Erythroblast (primary cell): ENCODE measurements at regions not wholly inside any gene's neighbourhood (a gene's known extent, or its start where the extent isn't known, plus 50 kb on each side); places are given as distances from the start of the nearest gene placed in this dataset.
"Not testable (repeated sequence)": the region's sequence is repeated elsewhere in the genome, so short reads cannot be mapped to it uniquely, and the experiment has no call there.

Experiments used
- GATA1 ChIP-seq: IDR thresholded peaks from 2 replicates; pipeline ENCODE4 v1.6.1; 2011; ENCODE audit warnings: low read depth, mild to moderate bottlenecking, control low read depth, low read length, moderate library complexity
- POLR2A ChIP-seq: IDR thresholded peaks from 2 replicates; pipeline ENCODE4 v1.6.1; 2011; ENCODE audit warnings: mild to moderate bottlenecking, low read length

DNA sequence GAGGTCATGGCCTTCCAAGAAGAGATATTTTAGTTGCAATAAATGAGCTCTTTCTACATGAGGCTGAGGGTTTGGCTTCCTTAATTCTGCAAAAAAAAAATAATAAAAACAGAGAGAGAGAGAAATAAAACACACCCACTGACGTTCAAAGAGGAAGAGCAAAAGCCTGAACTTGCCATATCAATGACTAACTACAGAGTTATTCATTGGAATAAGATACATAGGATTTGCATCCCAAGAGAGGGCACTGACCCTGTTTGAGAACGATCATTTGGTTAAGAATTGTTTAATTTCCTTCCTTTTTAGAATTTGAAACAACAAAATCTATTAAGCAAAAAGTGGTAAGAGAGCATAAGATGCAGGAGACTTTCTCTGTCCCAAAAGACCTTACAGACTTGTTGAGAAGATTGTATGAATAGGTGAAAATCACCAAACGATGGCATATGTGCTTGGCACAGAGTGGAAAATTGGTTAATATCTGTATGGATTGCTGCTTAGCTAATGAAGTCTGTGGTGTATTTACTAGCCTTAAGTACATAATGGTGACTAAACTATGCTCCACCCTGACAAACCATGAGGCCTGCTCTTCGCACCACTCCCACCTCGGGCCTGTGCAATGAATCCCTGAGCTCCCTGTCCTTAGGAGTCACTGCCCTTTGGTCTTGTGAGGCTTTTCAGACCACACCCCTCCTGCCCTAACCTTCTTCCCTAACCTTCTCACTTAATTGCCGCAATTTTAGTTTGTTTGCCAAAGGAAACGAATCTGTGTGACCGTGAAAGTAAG lies 479.0 kb downstream of the TUBA3C start:
- TF ChIP-seq POLR2A, GATA1: not testable (repeated sequence)
